ENCODE measurements at regions not wholly inside any gene's neighbourhood (a gene's known extent, or its start where the extent isn't known, plus 50 kb on each side); places are given as distances from the start of the nearest gene placed in this dataset.

GRCh38 chr14:85234156-85235025 is 295.6 kb upstream of the FLRT2 start:
- no peak overlapping the region for H3K4me3 Mint-ChIP-seq
- H3K36me3 Mint-ChIP-seq (ENCODE audit: low read depth): no peaks in the 10 kb centered on the region
- H3K4me1 Mint-ChIP-seq: peaks cover 37% of the 10 kb centered on the region

GRCh38 chr14:85235868-85236267 is 294.1 kb upstream of the FLRT2 start:
- no peak for TF ChIP-seq CTCF (IDR thresholded peaks at IDR 0.05; ENCODE audit: unreplicated experiment in 3 of 3)
- Mint-ChIP-seq H3K27me3 (ENCODE audit: low read depth) (no peaks in the 10 kb centered on the region), H3K4me1 (peaks cover 39% of the 10 kb centered on the region), H3K4me3 (no peak overlapping the region), H3K9me3 (peaks cover 11% of the 10 kb centered on the region), H3K27ac (no peak overlapping the region), H3K36me3 (ENCODE audit: low read depth) (no peaks in the 10 kb centered on the region)

More at GRCh38 chr14:85234156-85235025, 295.6 kb upstream of the FLRT2 start:
- TF ChIP-seq CTCF (IDR thresholded peaks at IDR 0.05; ENCODE audit: unreplicated experiment in 3 of 3): no peak
- Mint-ChIP-seq H3K27me3 (ENCODE audit: low read depth) (no peaks in the 10 kb centered on the region), H3K9me3 (peaks cover 15% of the 10 kb centered on the region), H3K27ac (peak overlapping the region; percentile 0 to 7 (median 5))

- no peaks in the 10 kb centered on the region for H3K27me3 Mint-ChIP-seq (ENCODE audit: low read depth)
- H3K27ac Mint-ChIP-seq: no peak overlapping the region
- H3K36me3 Mint-ChIP-seq (ENCODE audit: low read depth): no peaks in the 10 kb centered on the region
Measured at GRCh38 chr14:85236296-85236695, 293.6 kb upstream of the FLRT2 start.

GRCh38 chr14:85239791-85240190 is 290.2 kb upstream of the FLRT2 start:
- Mint-ChIP-seq H3K4me1 (peaks cover 57% of the 10 kb centered on the region), H3K9me3 (no peaks in the 10 kb centered on the region), H3K27ac (no peak overlapping the region), H3K36me3 (ENCODE audit: low read depth) (no peaks in the 10 kb centered on the region), H3K4me3 (no peak overlapping the region), H3K27me3 (ENCODE audit: low read depth) (no peaks in the 10 kb centered on the region)
- no peak for TF ChIP-seq CTCF (IDR thresholded peaks at IDR 0.05; ENCODE audit: unreplicated experiment in 3 of 3)

More at GRCh38 chr14:85236296-85236695, 293.6 kb upstream of the FLRT2 start:
- Mint-ChIP-seq H3K4me3 (no peak overlapping the region), H3K4me1 (peaks cover 43% of the 10 kb centered on the region), H3K9me3 (peaks cover 9% of the 10 kb centered on the region)
- TF ChIP-seq CTCF (IDR thresholded peaks at IDR 0.05; ENCODE audit: unreplicated experiment in 3 of 3): no peak

- H3K4me3 Mint-ChIP-seq: peak overlapping the region in 2 of 3 experiments; percentile 15 to 30
- TF ChIP-seq CTCF (IDR thresholded peaks at IDR 0.05; ENCODE audit: unreplicated experiment in 3 of 3): no peak
- peaks cover 61% of the 10 kb centered on the region for H3K4me1 Mint-ChIP-seq
- no peaks in the 10 kb centered on the region for H3K9me3 Mint-ChIP-seq
- no peaks in the 10 kb centered on the region for H3K27me3 Mint-ChIP-seq (ENCODE audit: low read depth)
- no peaks in the 10 kb centered on the region for H3K36me3 Mint-ChIP-seq (ENCODE audit: low read depth)
- peak overlapping the region; percentile 34 to 76 (median 66) for H3K27ac Mint-ChIP-seq
Measured at GRCh38 chr14:85241022-85241855, 288.7 kb upstream of the FLRT2 start.
